ENCODE measurements at regions not wholly inside any gene's neighbourhood (a gene's known extent, or its start where the extent isn't known, plus 50 kb on each side); places are given as distances from the start of the nearest gene placed in this dataset.

- Histone ChIP-seq H3K36me3 (ENCODE audit: low read depth) (no peaks in the 10 kb centered on the region), H3K27ac (ENCODE audit: poor library complexity, severe bottlenecking) (no peak overlapping the region), H3K27me3 (ENCODE audit: insufficient read depth, poor library complexity, severe bottlenecking) (no peaks in the 10 kb centered on the region), H3K4me1 (ENCODE audit: insufficient read depth, poor library complexity, severe bottlenecking) (no peaks in the 10 kb centered on the region), H3K4me3 (ENCODE audit: severe bottlenecking) (no peak overlapping the region), H3K9me3 (ENCODE audit: severe bottlenecking) (no peaks in the 10 kb centered on the region)
- TF ChIP-seq, protein P1, sequence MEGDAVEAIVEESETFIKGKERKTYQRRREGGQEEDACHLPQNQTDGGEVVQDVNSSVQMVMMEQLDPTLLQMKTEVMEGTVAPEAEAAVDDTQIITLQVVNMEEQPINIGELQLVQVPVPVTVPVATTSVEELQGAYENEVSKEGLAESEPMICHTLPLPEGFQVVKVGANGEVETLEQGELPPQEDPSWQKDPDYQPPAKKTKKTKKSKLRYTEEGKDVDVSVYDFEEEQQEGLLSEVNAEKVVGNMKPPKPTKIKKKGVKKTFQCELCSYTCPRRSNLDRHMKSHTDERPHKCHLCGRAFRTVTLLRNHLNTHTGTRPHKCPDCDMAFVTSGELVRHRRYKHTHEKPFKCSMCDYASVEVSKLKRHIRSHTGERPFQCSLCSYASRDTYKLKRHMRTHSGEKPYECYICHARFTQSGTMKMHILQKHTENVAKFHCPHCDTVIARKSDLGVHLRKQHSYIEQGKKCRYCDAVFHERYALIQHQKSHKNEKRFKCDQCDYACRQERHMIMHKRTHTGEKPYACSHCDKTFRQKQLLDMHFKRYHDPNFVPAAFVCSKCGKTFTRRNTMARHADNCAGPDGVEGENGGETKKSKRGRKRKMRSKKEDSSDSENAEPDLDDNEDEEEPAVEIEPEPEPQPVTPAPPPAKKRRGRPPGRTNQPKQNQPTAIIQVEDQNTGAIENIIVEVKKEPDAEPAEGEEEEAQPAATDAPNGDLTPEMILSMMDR (IDR thresholded peaks at IDR 0.05; ENCODE audit: poor library complexity, severe bottlenecking): no peak
- ATAC-seq (ENCODE audit: low read depth): no peak
- peak; percentile 27 for DNase-seq (ENCODE audit: low spot score)
Measured at GRCh38 chr22:48321986-48322545, 1505.6 kb downstream of the BRD1 start.

- Histone ChIP-seq H3K27me3 (ENCODE audit: insufficient read depth, poor library complexity, severe bottlenecking) (no peaks in the 10 kb centered on the region), H3K4me3 (ENCODE audit: severe bottlenecking) (no peak overlapping the region), H3K36me3 (ENCODE audit: low read depth) (no peaks in the 10 kb centered on the region), H3K27ac (ENCODE audit: poor library complexity, severe bottlenecking) (no peak overlapping the region), H3K4me1 (ENCODE audit: insufficient read depth, poor library complexity, severe bottlenecking) (no peaks in the 10 kb centered on the region), H3K9me3 (ENCODE audit: severe bottlenecking) (no peaks in the 10 kb centered on the region)
- no peak for DNase-seq (ENCODE audit: low spot score)
- TF ChIP-seq, protein P1 (IDR thresholded peaks at IDR 0.05; ENCODE audit: poor library complexity, severe bottlenecking): no peak
- no peak for ATAC-seq (ENCODE audit: low read depth)
Measured at GRCh38 chr22:48320683-48321451, 1506.8 kb downstream of the BRD1 start.

DNA sequence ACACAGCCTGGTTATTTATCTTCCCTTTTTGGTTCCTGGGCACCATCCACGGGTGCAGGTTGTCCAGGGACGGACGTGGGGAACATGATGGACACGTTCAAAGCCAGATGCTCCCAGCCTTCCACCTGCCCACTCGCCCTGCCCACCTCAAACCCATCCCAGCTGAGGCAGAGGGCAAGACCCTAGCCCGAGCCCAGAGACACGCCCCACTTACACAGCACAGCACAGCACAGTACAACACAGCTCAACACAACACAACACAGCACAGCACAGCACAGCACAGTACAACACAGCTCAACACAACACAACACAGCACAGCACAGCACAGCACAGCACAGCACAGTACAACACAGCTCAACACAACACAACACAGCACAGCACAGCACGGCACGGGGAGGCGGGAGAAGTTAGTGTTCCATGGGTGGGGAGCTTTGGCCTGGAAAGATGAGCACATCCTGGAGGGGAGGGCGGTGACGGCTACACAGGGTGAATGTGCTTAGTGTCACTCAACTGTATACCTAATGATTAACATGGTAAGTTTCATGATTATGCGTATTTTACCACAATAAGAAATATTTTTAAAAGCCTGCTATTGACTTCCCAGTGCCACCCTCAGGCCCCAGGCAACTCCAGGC, 1507.5 kb downstream of the BRD1 start:
- TF ChIP-seq, protein P1 (IDR thresholded peaks at IDR 0.05; ENCODE audit: poor library complexity, severe bottlenecking): no peak
- Histone ChIP-seq H3K27ac (ENCODE audit: poor library complexity, severe bottlenecking) (no peak overlapping the region), H3K4me3 (ENCODE audit: severe bottlenecking) (no peak overlapping the region), H3K4me1 (ENCODE audit: insufficient read depth, poor library complexity, severe bottlenecking) (no peaks in the 10 kb centered on the region), H3K36me3 (ENCODE audit: low read depth) (no peaks in the 10 kb centered on the region), H3K9me3 (ENCODE audit: severe bottlenecking) (no peaks in the 10 kb centered on the region), H3K27me3 (ENCODE audit: insufficient read depth, poor library complexity, severe bottlenecking) (no peaks in the 10 kb centered on the region)
- no peak for ATAC-seq (ENCODE audit: low read depth)
- DNase-seq (ENCODE audit: low spot score): no peak

DNA sequence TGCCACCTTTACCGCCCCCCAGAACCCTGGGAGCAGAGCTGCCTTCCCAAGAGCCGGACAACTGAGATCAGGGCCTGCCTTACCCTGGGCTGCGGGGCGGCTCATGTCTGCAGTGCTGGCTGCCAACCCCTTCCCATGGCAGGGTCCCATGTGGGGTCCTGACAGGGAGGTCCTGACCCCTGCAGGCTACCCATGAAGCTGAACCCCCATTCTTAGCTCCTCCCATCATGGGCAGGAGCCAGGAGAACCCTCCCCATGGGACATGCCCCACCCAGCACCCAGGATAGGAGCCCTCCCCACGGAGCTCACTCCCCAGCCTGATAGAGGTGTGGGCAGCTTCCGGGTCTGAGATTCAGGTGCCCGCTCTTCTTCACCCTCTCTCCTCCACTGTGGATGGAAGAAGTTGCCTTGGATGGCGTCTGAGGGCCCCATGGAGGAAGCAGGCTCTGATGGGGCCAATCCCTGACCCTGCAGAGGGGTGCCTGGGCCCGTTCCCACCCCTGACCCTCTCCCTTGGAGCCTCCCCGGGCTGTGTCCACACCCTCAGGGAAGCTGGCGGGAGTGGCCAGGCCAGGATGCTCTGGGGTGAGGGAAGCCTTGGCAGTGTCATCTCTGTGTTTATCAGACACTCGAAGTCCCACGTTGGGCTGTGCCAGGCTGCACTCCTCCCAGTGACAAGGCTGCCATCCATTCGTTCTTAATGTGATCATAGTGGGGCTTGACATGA, 1508.2 kb downstream of the BRD1 start:
- DNase-seq (ENCODE audit: low spot score) (peak; percentile 39), ATAC-seq (ENCODE audit: low read depth) (no peak)
- no peaks in the 10 kb centered on the region for H3K36me3 ChIP-seq (ENCODE audit: low read depth)
- no peaks in the 10 kb centered on the region for H3K9me3 ChIP-seq (ENCODE audit: severe bottlenecking)
- no peaks in the 10 kb centered on the region for H3K4me1 ChIP-seq (ENCODE audit: insufficient read depth, poor library complexity, severe bottlenecking)
- no peak overlapping the region for H3K4me3 ChIP-seq (ENCODE audit: severe bottlenecking)
- H3K27me3 ChIP-seq (ENCODE audit: insufficient read depth, poor library complexity, severe bottlenecking): no peaks in the 10 kb centered on the region
- TF ChIP-seq, protein P1 (IDR thresholded peaks at IDR 0.05; ENCODE audit: poor library complexity, severe bottlenecking): no peak
- no peak overlapping the region for H3K27ac ChIP-seq (ENCODE audit: poor library complexity, severe bottlenecking)
